ENCODE measurements at regions not wholly inside any gene's neighbourhood (a gene's known extent, or its start where the extent isn't known, plus 50 kb on each side); places are given as distances from the start of the nearest gene placed in this dataset.

GRCh38 chr1:73910062-73910461 is 287.9 kb downstream of the LRRIQ3 start:
- H3K4me1 ChIP-seq (ENCODE audit: control insufficient read depth, extremely low read depth, insufficient read depth, low read length): no peaks in the 10 kb centered on the region
- TF ChIP-seq MYC (IDR thresholded peaks at IDR 0.05; ENCODE audit: low read depth, low read length) (no peak), POLR2AphosphoS5 (IDR thresholded peaks at IDR 0.05; ENCODE audit: insufficient read depth, low read depth, low read length) (no peak), POLR2A (IDR thresholded peaks at IDR 0.05; ENCODE audit: low read depth, low read length) (no peak), EZH2 (IDR thresholded peaks at IDR 0.05; ENCODE audit: borderline replicate concordance, low read depth, low read length, severe bottlenecking) (no peak), JUN (IDR thresholded peaks at IDR 0.05; ENCODE audit: borderline replicate concordance, insufficient read depth, insufficient read length, low read depth) (no peak), GATA2 (IDR thresholded peaks at IDR 0.05; ENCODE audit: insufficient read depth, insufficient read length, low read depth, low read length) (no peak), MAX (IDR thresholded peaks at IDR 0.05; ENCODE audit: insufficient read depth, insufficient read length) (no peak), CTCF (IDR thresholded peaks at IDR 0.05; ENCODE audit: extremely low read depth in 1 of 2, insufficient read depth in 1 of 2, low read depth in 1 of 2, low read length in 2 of 2) (no peak), FOS (IDR thresholded peaks at IDR 0.05; ENCODE audit: borderline replicate concordance, insufficient read depth, low read length) (no peak)
- H3K9me1 ChIP-seq (replicated peaks; ENCODE audit: control insufficient read depth, extremely low read depth, insufficient read depth, low read length): no peaks in the 10 kb centered on the region
- ChIA-PET POLR2A (no interaction called here), CTCF (no interaction called here)
- H3K9ac ChIP-seq (replicated peaks; ENCODE audit: extremely low read depth, insufficient read depth, low read length): no peak overlapping the region
- no peaks in the 10 kb centered on the region for H3K27me3 ChIP-seq (ENCODE audit: control insufficient read depth in 2 of 2, insufficient read depth in 2 of 2, low read length in 2 of 2)
- no peak for DNase-seq (ENCODE audit: low read depth, low spot score)
- no peaks in the 10 kb centered on the region for H4K20me1 ChIP-seq (replicated peaks; ENCODE audit: control insufficient read depth, extremely low read depth, insufficient read depth, low read length)
- no peak overlapping the region for H3K27ac ChIP-seq (ENCODE audit: insufficient read depth, low read depth, low read length)
- intact Hi-C loops (cut with micrococcal nuclease): no loop called here
- H3K4me2 ChIP-seq (ENCODE audit: insufficient read depth, low read length): no peak overlapping the region
- no peaks in the 10 kb centered on the region for H3K79me2 ChIP-seq (ENCODE audit: control insufficient read depth, insufficient read depth, low read length)
- peaks cover 2% of the 10 kb centered on the region for H3K9me3 ChIP-seq (replicated peaks; ENCODE audit: control insufficient read depth, insufficient read depth, low read length)
- H3K36me3 ChIP-seq (ENCODE audit: control insufficient read depth in 2 of 2, extremely low read depth in 1 of 2, insufficient read depth in 2 of 2, low read length in 2 of 2): no peaks in the 10 kb centered on the region
- no peak overlapping the region for H3K4me3 ChIP-seq (replicated peaks in 1 of 3; ENCODE audit: insufficient read depth in 1 of 3, low read depth in 1 of 3, low read length in 3 of 3)
- no peak for FAIRE-seq
- no peak overlapping the region for H2AFZ ChIP-seq (ENCODE audit: low read depth, low read length)
- BruUV-seq (replicated peaks): no TSS peak
- dilution Hi-C loops (cut with MboI; ENCODE audit: extremely low pct_ligation_motif_present, low sequenced_read_pairs): no loop called here

All from endothelial cell of umbilical vein (primary cell).